WERI-Rb-1 (cell line): ENCODE measurements at regions not wholly inside any gene's neighbourhood (a gene's known extent, or its start where the extent isn't known, plus 50 kb on each side); places are given as distances from the start of the nearest gene placed in this dataset.
"Not testable (repeated sequence)": the region's sequence is repeated elsewhere in the genome, so short reads cannot be mapped to it uniquely, and the experiment has no call there.

Experiments used
- DNase-seq: peaks from one replicate; pipeline ENCODE4 v3.0.0-alpha.2; 2020
- H3K27ac ChIP-seq: fragments of 250-450 bp; sonication (Bioruptor Pico); 2 replicates; pipeline ENCODE4 v1.5.1; 2020; ENCODE audit warnings: mild to moderate bottlenecking, moderate library complexity
- H3K27me3 ChIP-seq: fragments of 250-450 bp; sonication (Bioruptor Pico); 2 replicates; pipeline ENCODE4 v1.5.1; 2021; ENCODE audit warnings: mild to moderate bottlenecking, low read depth, moderate library complexity; ENCODE audit not compliant: insufficient read depth, severe bottlenecking
- H3K36me3 ChIP-seq: fragments of 250-450 bp; sonication (Bioruptor Pico); 2 replicates; pipeline ENCODE4 v1.5.1; 2020; ENCODE audit warnings: mild to moderate bottlenecking, moderate library complexity
- H3K4me3 ChIP-seq: 2 replicates; pipeline ENCODE4 v1.5.1; 2011; ENCODE audit warnings: low read depth, mild to moderate bottlenecking, control low read depth, low read length
- H3K9me3 ChIP-seq: fragments of 250-450 bp; sonication (Bioruptor Pico); 2 replicates; pipeline ENCODE4 v1.5.1; 2021; ENCODE audit warnings: mild to moderate bottlenecking, moderate library complexity; ENCODE audit not compliant: severe bottlenecking
- CTCF ChIP-seq: IDR thresholded peaks from 2 replicates; pipeline ENCODE4 v1.5.1; 2011; ENCODE audit warnings: low read depth, mild to moderate bottlenecking, control low read depth, inconsistent platforms, low read length

- H3K9me3 ChIP-seq: no peaks in the 10 kb centered on the region
- no peaks in the 10 kb centered on the region for H3K36me3 ChIP-seq
- no peak for DNase-seq
- no peaks in the 10 kb centered on the region for H3K27me3 ChIP-seq
- no peak for TF ChIP-seq CTCF
- no peak overlapping the region for H3K4me3 ChIP-seq
- no peak overlapping the region for H3K27ac ChIP-seq
These were observed 197.5 kb upstream of the DAB2 start for GRCh38 chr5:39622281-39622680.

GRCh38 chr5:39619168-39619818, 194.5 kb upstream of the DAB2 start:
- Histone ChIP-seq H3K27me3 (no peaks in the 10 kb centered on the region), H3K27ac (no peak overlapping the region), H3K9me3 (no peaks in the 10 kb centered on the region), H3K4me3 (no peak overlapping the region), H3K36me3 (no peaks in the 10 kb centered on the region)
- TF ChIP-seq CTCF: no peak
- no peak for DNase-seq

- H3K9me3 ChIP-seq: no peaks in the 10 kb centered on the region
- H3K36me3 ChIP-seq: no peaks in the 10 kb centered on the region
- H3K27ac ChIP-seq: no peak overlapping the region
- no peak overlapping the region for H3K4me3 ChIP-seq
- no peaks in the 10 kb centered on the region for H3K27me3 ChIP-seq
- DNase-seq: no peak
- TF ChIP-seq CTCF: no peak
These were observed 193.6 kb upstream of the DAB2 start for GRCh38 chr5:39618391-39618790.

GRCh38 chr5:39616131-39616530, 191.4 kb upstream of the DAB2 start:
- H3K27ac ChIP-seq: no peak overlapping the region
- no peaks in the 10 kb centered on the region for H3K9me3 ChIP-seq
- no peaks in the 10 kb centered on the region for H3K27me3 ChIP-seq
- DNase-seq: no peak
- no peaks in the 10 kb centered on the region for H3K36me3 ChIP-seq
- no peak for TF ChIP-seq CTCF
- H3K4me3 ChIP-seq: no peak overlapping the region

- H3K4me3 ChIP-seq, H3K36me3 ChIP-seq, H3K27me3 ChIP-seq, H3K27ac ChIP-seq, DNase-seq, H3K9me3 ChIP-seq: not testable (repeated sequence)
These were observed 186.3 kb upstream of the DAB2 start for GRCh38 chr5:39611076-39611475.

- Histone ChIP-seq H3K27me3 (no peaks in the 10 kb centered on the region), H3K27ac (no peak overlapping the region), H3K4me3 (no peak overlapping the region), H3K9me3 (no peaks in the 10 kb centered on the region), H3K36me3 (no peaks in the 10 kb centered on the region)
- TF ChIP-seq CTCF: no peak
- no peak for DNase-seq
These were observed 183.2 kb upstream of the DAB2 start for GRCh38 chr5:39608024-39608423.
